GM12878 (cell line): ENCODE measurements at regions not wholly inside any gene's neighbourhood (a gene's known extent, or its start where the extent isn't known, plus 50 kb on each side); places are given as distances from the start of the nearest gene placed in this dataset.

Experiments used
- CREM ChIP-seq: IDR thresholded peaks from 2 replicates; pipeline ENCODE4 v1.6.1; 2014; ENCODE audit warnings: antibody characterized with exemption, low read depth
- CTCF ChIP-seq, 3 experiments: IDR thresholded peaks in 2 of 3; conservative IDR thresholded peaks in 1 of 3; 2 replicates each; pipeline ENCODE4 v1.5.1; 2011; ENCODE audit warnings: low read depth in 3 of 3, low read length in 3 of 3, mild to moderate bottlenecking in 3 of 3, control low read depth in 2 of 3, moderate library complexity in 2 of 3, inconsistent platforms in 1 of 3, mixed read lengths in 1 of 3; ENCODE audit not compliant: control insufficient read depth in 2 of 3, insufficient read depth in 1 of 3; ENCODE audit errors: extremely low read depth in 1 of 3
- EGR1 ChIP-seq, 2 experiments: IDR thresholded peaks; 1 replicate in 1 of 2; 2 replicates in 1 of 2; pipeline ENCODE4 v1.6.1; 2011 to 2012; ENCODE audit warnings: low read depth in 2 of 2, low read length in 2 of 2, borderline replicate concordance in 1 of 2, mild to moderate bottlenecking in 1 of 2, moderate library complexity in 1 of 2
- EZH2 ChIP-seq: IDR thresholded peaks from 2 replicates; pipeline ENCODE4 v1.6.1; 2012; ENCODE audit warnings: low read depth, mild to moderate bottlenecking, control low read depth, inconsistent platforms, low read length, borderline replicate concordance; ENCODE audit not compliant: control insufficient read depth
- HDAC2 ChIP-seq: fragments of 200-600 bp; sonication (generic); IDR thresholded peaks from 2 replicates; pipeline ENCODE4 v1.6.1; 2017
- KDM1A ChIP-seq: fragments of 200-600 bp; sonication (generic); IDR thresholded peaks from 2 replicates; pipeline ENCODE4 v1.6.1; 2016; ENCODE audit warnings: borderline replicate concordance
- MAX ChIP-seq: IDR thresholded peaks from 2 replicates; pipeline ENCODE4 v1.6.1; 2012; ENCODE audit warnings: low read depth, low read length, improper control_type of control experiment
- MXI1 ChIP-seq: fragments of 150-350 bp; IDR thresholded peaks from 2 replicates; pipeline ENCODE4 v1.6.1; 2011; ENCODE audit warnings: low read depth, mild to moderate bottlenecking, inconsistent platforms, low read length, improper control_type of control experiment
- NBN ChIP-seq: fragments of 450-650 bp; IDR thresholded peaks from 2 replicates; pipeline ENCODE4 v1.6.1; 2016
- POLR2AphosphoS5 ChIP-seq: IDR thresholded peaks from 2 replicates; pipeline ENCODE4 v1.6.1; 2011; ENCODE audit warnings: mild to moderate bottlenecking, low read length, inconsistent platforms
- RBBP5 ChIP-seq: fragments of 200-600 bp; sonication (generic); conservative IDR thresholded peaks from 2 replicates; pipeline ENCODE4 v1.6.1; 2016
- RFX5 ChIP-seq: IDR thresholded peaks from 2 replicates; pipeline ENCODE4 v1.6.1; 2011; ENCODE audit warnings: low read depth, low read length, improper control_type of control experiment
- ZBTB11 ChIP-seq: fragments of 450-650 bp; formaldehyde crosslinking; IDR thresholded peaks from 2 replicates; pipeline ENCODE4 v1.5.0; 2022; ENCODE audit warnings: mild to moderate bottlenecking, missing genetic modification characterization
- ZNF207 ChIP-seq: fragments of 450-650 bp; IDR thresholded peaks from 2 replicates; pipeline ENCODE4 v1.6.1; 2014; ENCODE audit warnings: antibody characterized with exemption, mild to moderate bottlenecking, borderline replicate concordance

- TF ChIP-seq HDAC2 (no peak), EZH2 (no peak), CTCF (IDR thresholded peaks at IDR 0.05 in 2 of 3, conservative IDR thresholded peaks at IDR 0.05 in 1 of 3; ENCODE audit: control insufficient read depth in 2 of 3, extremely low read depth in 1 of 3, insufficient read depth in 1 of 3, low read depth in 3 of 3, low read length in 3 of 3) (no peak), CREM (no peak), ZBTB11 (CRISPR knock-in tag) (no peak), NBN (no peak), POLR2AphosphoS5 (no peak), RBBP5 (no peak), ZNF207 (no peak), EGR1 (IDR thresholded peaks at IDR 0.05; ENCODE audit: borderline replicate concordance in 1 of 2, low read depth in 2 of 2, low read length in 2 of 2) (no peak), RFX5 (no peak), KDM1A (no peak), MXI1 (no peak), MAX (no peak)
Observed at GRCh38 chr6:93806409-93807270, 387.3 kb upstream of the EPHA7 start.
